A673 (cell line): ENCODE measurements at regions not wholly inside any gene's neighbourhood (a gene's known extent, or its start where the extent isn't known, plus 50 kb on each side); places are given as distances from the start of the nearest gene placed in this dataset.

Experiments used
- EZH2 ChIP-seq: fragments of 200-600 bp; sonication (generic); IDR thresholded peaks from 2 replicates; pipeline ENCODE4 v1.6.1; 2017; ENCODE audit warnings: borderline replicate concordance, low read depth, mild to moderate bottlenecking, mixed read lengths, antibody characterized with exemption, low read length; ENCODE audit not compliant: poor library complexity, severe bottlenecking
- TF ChIP-seq, protein P1 (sequence below): fragments of 300-800, 200-600 bp; sonication (generic); conservative IDR thresholded peaks from 2 replicates; pipeline ENCODE4 v1.5.1; 2017; ENCODE audit warnings: low read depth, mild to moderate bottlenecking, antibody characterized with exemption, low read length, moderate library complexity, mixed read lengths

DNA sequence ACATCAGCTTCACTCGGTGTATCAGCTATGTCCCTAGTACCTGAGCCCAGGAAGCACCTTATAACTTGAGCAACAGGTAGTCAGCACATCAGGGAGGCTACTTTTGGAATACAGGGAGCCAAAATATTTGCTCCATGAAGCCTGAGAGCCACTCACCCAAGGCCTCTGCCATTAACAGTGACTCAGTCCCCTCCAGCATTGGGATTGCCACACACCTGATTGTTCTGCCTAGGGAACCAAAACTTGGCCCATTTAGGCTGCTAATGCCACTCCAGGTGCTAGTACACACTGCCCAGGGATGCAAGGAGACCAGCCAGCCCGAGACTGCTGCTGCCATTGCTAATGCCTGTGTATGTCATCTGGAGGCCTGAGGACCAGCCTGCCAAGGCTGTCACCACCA, 773.6 kb upstream of the TENM4 start:
- TF ChIP-seq, protein P1, sequence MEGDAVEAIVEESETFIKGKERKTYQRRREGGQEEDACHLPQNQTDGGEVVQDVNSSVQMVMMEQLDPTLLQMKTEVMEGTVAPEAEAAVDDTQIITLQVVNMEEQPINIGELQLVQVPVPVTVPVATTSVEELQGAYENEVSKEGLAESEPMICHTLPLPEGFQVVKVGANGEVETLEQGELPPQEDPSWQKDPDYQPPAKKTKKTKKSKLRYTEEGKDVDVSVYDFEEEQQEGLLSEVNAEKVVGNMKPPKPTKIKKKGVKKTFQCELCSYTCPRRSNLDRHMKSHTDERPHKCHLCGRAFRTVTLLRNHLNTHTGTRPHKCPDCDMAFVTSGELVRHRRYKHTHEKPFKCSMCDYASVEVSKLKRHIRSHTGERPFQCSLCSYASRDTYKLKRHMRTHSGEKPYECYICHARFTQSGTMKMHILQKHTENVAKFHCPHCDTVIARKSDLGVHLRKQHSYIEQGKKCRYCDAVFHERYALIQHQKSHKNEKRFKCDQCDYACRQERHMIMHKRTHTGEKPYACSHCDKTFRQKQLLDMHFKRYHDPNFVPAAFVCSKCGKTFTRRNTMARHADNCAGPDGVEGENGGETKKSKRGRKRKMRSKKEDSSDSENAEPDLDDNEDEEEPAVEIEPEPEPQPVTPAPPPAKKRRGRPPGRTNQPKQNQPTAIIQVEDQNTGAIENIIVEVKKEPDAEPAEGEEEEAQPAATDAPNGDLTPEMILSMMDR: no peak
- TF ChIP-seq EZH2: no peak
